IMR-90 (cell line): ENCODE measurements at regions not wholly inside any gene's neighbourhood (a gene's known extent, or its start where the extent isn't known, plus 50 kb on each side); places are given as distances from the start of the nearest gene placed in this dataset.

ENCODE experiments used
- CHD1 ChIP-seq: IDR thresholded peaks from 2 replicates; pipeline ENCODE4 v1.6.1; 2012; ENCODE audit warnings: low read depth, low read length, improper control_type of control experiment
- CTCF ChIP-seq: conservative IDR thresholded peaks from 2 replicates; pipeline ENCODE4 v1.5.1; 2012; ENCODE audit warnings: mild to moderate bottlenecking, low read depth, low read length, improper control_type of control experiment
- ELK1 ChIP-seq: fragments of 150-350 bp; IDR thresholded peaks from 2 replicates; pipeline ENCODE4 v1.6.1; 2016; ENCODE audit warnings: low read depth, mild to moderate bottlenecking, low read length, moderate library complexity, borderline replicate concordance
- MXI1 ChIP-seq: IDR thresholded peaks from 2 replicates; pipeline ENCODE4 v1.6.1; 2012; ENCODE audit warnings: low read depth, mild to moderate bottlenecking, low read length, moderate library complexity, borderline replicate concordance
- POLR2A ChIP-seq: IDR thresholded peaks from 2 replicates; pipeline ENCODE4 v1.6.1; 2012; ENCODE audit warnings: mild to moderate bottlenecking, low read depth, low read length
- RAD21 ChIP-seq: IDR thresholded peaks from 2 replicates; pipeline ENCODE4 v1.6.1; 2012; ENCODE audit warnings: low read length, improper control_type of control experiment
- RCOR1 ChIP-seq: IDR thresholded peaks from 2 replicates; pipeline ENCODE4 v1.6.1; 2012; ENCODE audit warnings: mild to moderate bottlenecking, low read length, improper control_type of control experiment; ENCODE audit not compliant: insufficient replicate concordance
- SMC3 ChIP-seq: fragments of 150-350 bp; IDR thresholded peaks from 2 replicates; pipeline ENCODE4 v1.6.1; 2016; ENCODE audit warnings: low read depth, mild to moderate bottlenecking, antibody characterized with exemption, low read length, moderate library complexity
- USF2 ChIP-seq: fragments of 150-350 bp; IDR thresholded peaks from 2 replicates; pipeline ENCODE4 v1.6.1; 2017; ENCODE audit warnings: mild to moderate bottlenecking, antibody characterized with exemption, low read length, low read depth

GRCh38 chr18:42412281-42412680 lies 457.2 kb downstream of the PIK3C3 start:
- TF ChIP-seq CTCF, result no peak
- TF ChIP-seq POLR2A, result no peak
- no peak for TF ChIP-seq CHD1
- no peak for TF ChIP-seq USF2
- TF ChIP-seq MXI1, result no peak
- TF ChIP-seq ELK1, result no peak
- TF ChIP-seq SMC3, result no peak
- no peak for TF ChIP-seq RCOR1
- no peak for TF ChIP-seq RAD21
